Neutrophil (primary cell): ENCODE measurements at regions not wholly inside any gene's neighbourhood (a gene's known extent, or its start where the extent isn't known, plus 50 kb on each side); places are given as distances from the start of the nearest gene placed in this dataset.

Experiments
- H3K27ac ChIP-seq: fragments of 200-600 bp; sonication (generic); 2 replicates; pipeline ENCODE4 v1.5.1; 2016; ENCODE audit warnings: mild to moderate bottlenecking, moderate library complexity
- H3K27me3 ChIP-seq: fragments of 200-600 bp; sonication (generic); 2 replicates; pipeline ENCODE4 v1.6.0; 2016; ENCODE audit warnings: mild to moderate bottlenecking
- H3K36me3 ChIP-seq: fragments of 200-600 bp; sonication (generic); 2 replicates; pipeline ENCODE4 v1.5.1; 2017
- H3K4me1 ChIP-seq, 2 experiments: fragments of 200-600 bp in 1 of 2; sonication (generic) in 1 of 2; 1 replicate in 1 of 2; 2 replicates in 1 of 2; pipeline versions ENCODE4 v1.5.1 to v1.6.1; 2013 to 2016; ENCODE audit warnings: low read depth in 1 of 2, low read length in 1 of 2, mild to moderate bottlenecking in 1 of 2, moderate library complexity in 1 of 2; ENCODE audit not compliant: control insufficient read depth in 1 of 2, insufficient read depth in 1 of 2
- H3K4me3 ChIP-seq, 2 experiments: fragments of 200-600 bp in 1 of 2; sonication (generic) in 1 of 2; 1 replicate in 1 of 2; 2 replicates in 1 of 2; pipeline ENCODE4 v1.5.1; 2013 to 2016; ENCODE audit warnings: low read depth in 1 of 2, low read length in 1 of 2, mild to moderate bottlenecking in 1 of 2, moderate library complexity in 1 of 2
- H3K9me3 ChIP-seq: fragments of 200-600 bp; sonication (generic); 2 replicates; pipeline ENCODE4 v1.5.1; 2016
- TF ChIP-seq, protein P1 (sequence below): fragments of 200-600 bp; sonication (generic); IDR thresholded peaks from 2 replicates; pipeline ENCODE4 v1.5.1; 2016; ENCODE audit warnings: antibody characterized with exemption

DNA sequence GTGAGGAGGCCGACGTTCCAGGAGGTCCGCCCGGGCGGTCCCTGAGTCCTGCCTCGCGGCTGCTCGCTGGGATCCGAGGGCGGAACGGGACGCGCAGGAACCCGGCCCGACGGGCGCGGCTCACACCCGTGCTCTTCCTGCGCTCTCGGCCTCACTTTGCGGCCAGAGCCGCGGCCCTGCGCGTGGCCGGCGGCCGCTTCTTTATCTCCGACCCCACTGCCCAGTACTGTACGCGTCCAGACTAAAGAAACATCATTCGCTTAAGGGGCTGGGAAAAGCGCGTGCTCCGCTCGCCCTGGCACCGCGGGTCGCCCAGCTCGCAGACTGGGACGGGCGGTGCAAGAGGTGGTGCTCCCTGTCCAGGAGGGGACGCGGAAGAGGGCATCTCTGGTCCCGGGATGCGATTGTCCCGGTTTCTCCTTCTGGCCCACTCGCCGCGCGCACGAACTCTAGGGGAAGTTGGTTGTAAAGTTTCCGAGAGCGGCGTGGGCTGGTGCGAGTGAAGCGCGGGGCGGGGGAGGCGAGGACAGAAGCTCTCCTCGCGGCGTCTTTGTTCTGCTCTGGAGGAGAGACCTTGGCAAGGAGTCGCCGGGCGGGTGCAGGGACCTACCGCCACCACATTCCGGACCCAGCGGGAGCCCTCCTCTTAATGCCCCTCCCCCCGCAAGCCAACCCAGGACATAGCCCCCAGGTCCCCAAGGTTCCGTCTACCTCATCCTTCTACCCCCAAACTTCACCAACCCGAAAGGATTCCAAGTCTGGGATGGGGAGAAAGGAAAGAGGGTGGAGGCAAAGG is 71.0 kb downstream of the SOX4 start:
- H3K27me3 ChIP-seq = peaks cover 83% of the 10 kb centered on the region
- TF ChIP-seq, protein P1, sequence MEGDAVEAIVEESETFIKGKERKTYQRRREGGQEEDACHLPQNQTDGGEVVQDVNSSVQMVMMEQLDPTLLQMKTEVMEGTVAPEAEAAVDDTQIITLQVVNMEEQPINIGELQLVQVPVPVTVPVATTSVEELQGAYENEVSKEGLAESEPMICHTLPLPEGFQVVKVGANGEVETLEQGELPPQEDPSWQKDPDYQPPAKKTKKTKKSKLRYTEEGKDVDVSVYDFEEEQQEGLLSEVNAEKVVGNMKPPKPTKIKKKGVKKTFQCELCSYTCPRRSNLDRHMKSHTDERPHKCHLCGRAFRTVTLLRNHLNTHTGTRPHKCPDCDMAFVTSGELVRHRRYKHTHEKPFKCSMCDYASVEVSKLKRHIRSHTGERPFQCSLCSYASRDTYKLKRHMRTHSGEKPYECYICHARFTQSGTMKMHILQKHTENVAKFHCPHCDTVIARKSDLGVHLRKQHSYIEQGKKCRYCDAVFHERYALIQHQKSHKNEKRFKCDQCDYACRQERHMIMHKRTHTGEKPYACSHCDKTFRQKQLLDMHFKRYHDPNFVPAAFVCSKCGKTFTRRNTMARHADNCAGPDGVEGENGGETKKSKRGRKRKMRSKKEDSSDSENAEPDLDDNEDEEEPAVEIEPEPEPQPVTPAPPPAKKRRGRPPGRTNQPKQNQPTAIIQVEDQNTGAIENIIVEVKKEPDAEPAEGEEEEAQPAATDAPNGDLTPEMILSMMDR = no peak
- H3K9me3 ChIP-seq = no peaks in the 10 kb centered on the region
- H3K27ac ChIP-seq = no peak overlapping the region
- H3K4me1 ChIP-seq = peaks cover 26 to 32% of the 10 kb centered on the region in 2 experiments
- H3K36me3 ChIP-seq = no peaks in the 10 kb centered on the region
- peak overlapping the region in 1 of 2 experiments; percentile 14 for H3K4me3 ChIP-seq

DNA sequence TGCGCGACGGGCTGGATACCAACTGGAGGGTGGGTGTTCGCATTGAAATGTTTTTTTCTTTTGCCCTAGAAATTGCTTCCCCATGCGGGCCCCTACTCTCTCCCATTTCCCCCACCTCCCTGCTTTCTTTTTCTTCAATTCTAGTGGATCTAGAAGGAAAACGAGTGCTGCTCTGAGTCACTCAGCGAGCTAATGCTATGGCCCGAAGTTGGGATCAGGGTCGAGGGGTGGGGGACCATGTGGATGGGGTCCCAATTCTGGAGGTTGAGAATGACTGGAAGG is 71.5 kb downstream of the SOX4 start:
- Histone ChIP-seq H3K4me1 (peaks cover 26 to 32% of the 10 kb centered on the region in 2 experiments), H3K36me3 (no peaks in the 10 kb centered on the region), H3K9me3 (no peaks in the 10 kb centered on the region), H3K4me3 (no peak overlapping the region), H3K27ac (no peak overlapping the region), H3K27me3 (peaks cover 89% of the 10 kb centered on the region)
- TF ChIP-seq, protein P1 = no peak

DNA sequence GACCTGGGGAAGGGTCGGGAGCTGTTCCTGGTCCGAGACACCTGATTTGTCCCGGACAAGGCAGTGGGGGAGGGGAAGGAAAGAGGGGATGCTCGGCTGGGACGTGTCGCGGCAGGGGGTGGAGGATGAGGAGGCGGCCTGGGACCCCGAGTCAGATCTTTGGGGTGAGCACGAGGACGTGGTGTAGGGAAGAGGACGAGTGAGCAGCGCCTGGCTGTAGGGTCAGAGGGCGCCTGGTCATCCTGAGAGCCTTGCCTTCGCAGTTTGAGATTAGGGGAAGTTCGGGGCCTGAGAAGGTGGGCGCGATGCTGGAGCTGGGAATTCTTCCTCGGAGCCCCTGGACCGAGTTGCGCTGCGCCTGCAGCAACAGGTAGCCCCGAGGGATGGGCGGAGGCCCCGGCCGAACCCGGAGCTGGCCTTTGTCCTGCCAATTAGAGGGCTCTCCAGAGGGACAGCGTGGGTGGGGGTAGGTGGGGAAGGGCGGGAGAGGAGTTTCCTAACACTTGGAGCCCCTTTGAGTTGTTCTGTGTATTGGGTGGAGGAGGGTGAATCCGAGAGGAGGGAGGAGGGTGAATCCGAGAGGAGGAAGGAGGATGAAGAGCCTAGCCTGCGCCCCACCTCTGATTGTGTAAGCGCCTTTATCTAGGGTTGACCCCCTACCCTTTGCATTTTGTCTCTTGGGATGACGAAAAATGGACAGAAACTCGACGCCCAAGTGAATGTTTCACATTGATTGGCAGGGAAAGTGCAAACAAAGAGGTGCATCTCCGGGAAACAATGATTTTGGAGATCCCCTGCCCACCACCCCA is 72.0 kb downstream of the SOX4 start:
- peaks cover 26 to 32% of the 10 kb centered on the region in 2 experiments for H3K4me1 ChIP-seq
- H3K27ac ChIP-seq = no peak overlapping the region
- H3K27me3 ChIP-seq = peaks cover 92% of the 10 kb centered on the region
- H3K36me3 ChIP-seq = no peaks in the 10 kb centered on the region
- peak overlapping the region in 1 of 2 experiments; percentile 39 for H3K4me3 ChIP-seq
- no peaks in the 10 kb centered on the region for H3K9me3 ChIP-seq
- TF ChIP-seq, protein P1 = no peak

DNA sequence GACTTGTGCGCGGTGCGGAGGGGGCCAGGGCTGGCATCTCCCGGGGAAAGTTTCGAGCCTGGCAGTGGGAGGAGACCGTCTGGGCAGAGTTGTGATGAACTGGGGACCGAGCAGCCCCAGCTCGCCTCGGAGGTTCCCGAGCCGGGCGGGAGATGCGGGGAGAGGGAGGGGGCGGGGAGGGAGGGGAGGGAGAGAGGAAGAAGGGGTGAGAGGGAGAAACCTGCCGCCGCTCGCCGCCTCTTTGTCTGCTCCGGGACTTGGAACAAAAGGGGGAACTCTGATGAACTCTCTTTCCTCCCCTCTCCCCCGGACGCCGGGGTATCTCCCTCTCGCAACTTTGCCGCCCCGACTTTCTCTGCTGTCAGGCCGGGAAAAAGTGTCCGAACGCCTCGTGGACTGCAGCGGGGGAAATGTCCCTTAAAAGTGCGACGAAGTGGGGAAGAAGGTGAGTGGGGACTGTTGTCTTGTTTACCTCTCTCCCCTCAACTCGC is 72.7 kb downstream of the SOX4 start:
- Histone ChIP-seq H3K27ac (no peak overlapping the region), H3K27me3 (peaks cover 90% of the 10 kb centered on the region), H3K36me3 (no peaks in the 10 kb centered on the region), H3K9me3 (no peaks in the 10 kb centered on the region), H3K4me1 (peaks cover 26 to 32% of the 10 kb centered on the region in 2 experiments), H3K4me3 (peak overlapping the region; percentile 39)
- TF ChIP-seq, protein P1 = no peak

DNA sequence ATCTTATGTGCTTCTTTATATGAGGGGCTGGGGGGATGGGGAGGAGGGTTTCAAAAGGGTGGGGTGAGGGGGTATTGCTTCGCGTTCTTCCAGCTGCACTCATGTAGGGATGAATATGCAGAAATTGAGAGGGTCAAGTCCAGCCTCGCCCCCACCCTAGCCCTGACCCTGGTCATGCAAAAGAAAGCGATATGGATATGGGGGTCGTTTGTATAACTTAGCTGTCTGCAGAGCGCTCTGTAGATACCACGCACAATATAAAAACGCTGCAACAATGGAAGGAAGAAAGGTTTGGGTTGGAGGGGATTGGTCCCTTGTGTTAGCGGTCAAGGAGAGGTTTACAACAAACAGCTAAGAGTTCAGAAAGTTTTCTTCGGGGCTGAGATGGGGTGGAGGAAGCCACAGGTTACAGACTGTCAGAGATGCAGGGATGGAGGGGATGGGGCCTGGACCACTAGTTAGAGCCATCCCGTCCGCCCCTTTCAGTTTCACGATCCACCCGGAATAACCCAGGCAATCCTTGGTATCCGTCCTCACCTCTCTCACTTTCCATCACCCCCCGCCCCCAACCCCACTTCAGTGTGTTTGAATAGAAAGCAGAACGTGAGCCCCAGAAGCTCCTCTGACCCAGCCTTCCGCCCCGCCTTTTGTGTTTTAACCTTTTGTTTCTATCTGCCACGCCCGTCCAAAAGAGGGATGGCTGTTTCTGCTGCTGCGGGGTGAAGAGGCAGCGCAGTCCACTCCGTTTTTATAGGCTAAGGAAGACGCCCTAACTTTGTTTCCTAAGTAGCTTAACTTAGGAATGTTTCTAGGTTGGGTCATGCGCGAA is 73.5 kb downstream of the SOX4 start:
- TF ChIP-seq, protein P1 = no peak
- Histone ChIP-seq H3K9me3 (no peaks in the 10 kb centered on the region), H3K36me3 (no peaks in the 10 kb centered on the region), H3K4me1 (peaks cover 26 to 32% of the 10 kb centered on the region in 2 experiments), H3K27ac (no peak overlapping the region), H3K27me3 (peaks cover 83% of the 10 kb centered on the region), H3K4me3 (peak overlapping the region; percentile 8 to 39)
